Neuronal stem cell (in vitro differentiated cells): ENCODE measurements at regions not wholly inside any gene's neighbourhood (a gene's known extent, or its start where the extent isn't known, plus 50 kb on each side); places are given as distances from the start of the nearest gene placed in this dataset.

Experiments
- DNase-seq: peaks from one replicate; pipeline ENCODE4 v3.0.0-alpha.2; 2013; ENCODE audit warnings: low spot score
- H2AFZ ChIP-seq: one replicate; pipeline ENCODE4 v1.6.1; 2013; ENCODE audit warnings: mild to moderate bottlenecking, low read length, inconsistent platforms
- H2AK5ac ChIP-seq: 2 replicates; pipeline ENCODE4 v1.6.1; 2013; ENCODE audit warnings: low read depth, mild to moderate bottlenecking, inconsistent platforms, low read length, moderate library complexity, mixed read lengths
- H2BK120ac ChIP-seq: 2 replicates; pipeline ENCODE4 v1.6.1; 2013; ENCODE audit warnings: low read depth, mild to moderate bottlenecking, inconsistent platforms, low read length, moderate library complexity, mixed read lengths
- H2BK12ac ChIP-seq: one replicate; pipeline ENCODE4 v1.6.1; 2013; ENCODE audit warnings: low read length, inconsistent platforms
- H2BK15ac ChIP-seq: 2 replicates; pipeline ENCODE4 v1.6.1; 2013; ENCODE audit warnings: mild to moderate bottlenecking, low read length, inconsistent platforms, mixed read lengths
- H2BK5ac ChIP-seq: one replicate; pipeline ENCODE4 v1.6.1; 2013; ENCODE audit warnings: inconsistent platforms, mild to moderate bottlenecking, low read length, moderate library complexity
- H3K14ac ChIP-seq: one replicate; pipeline ENCODE4 v1.6.1; 2013; ENCODE audit warnings: low read length, inconsistent platforms
- H3K18ac ChIP-seq: 2 replicates; pipeline ENCODE4 v1.6.1; 2013; ENCODE audit warnings: low read length, inconsistent platforms
- H3K23ac ChIP-seq: 2 replicates; pipeline ENCODE4 v1.6.1; 2013; ENCODE audit warnings: low read depth, mild to moderate bottlenecking, mixed read lengths, low read length, inconsistent platforms; ENCODE audit not compliant: poor library complexity
- H3K27ac ChIP-seq: replicated peaks from 3 replicates; pipeline ENCODE4 v1.5.1; 2013; ENCODE audit warnings: low read length, inconsistent platforms
- H3K27me3 ChIP-seq, 3 experiments: 2 replicates each; pipeline ENCODE4 v1.6.1; 2013; ENCODE audit warnings: low read length in 3 of 3, mild to moderate bottlenecking in 2 of 3, inconsistent platforms in 1 of 3, low read depth in 1 of 3, mixed read lengths in 1 of 3, moderate library complexity in 1 of 3; ENCODE audit not compliant: control insufficient read depth in 3 of 3, insufficient read depth in 3 of 3
- H3K36me3 ChIP-seq, 2 donors: replicated peaks in 1 of 2; 2 replicates each; pipeline ENCODE4 v1.6.1; 2013; ENCODE audit warnings: low read length in 2 of 2; ENCODE audit not compliant: control insufficient read depth in 2 of 2, insufficient read depth in 2 of 2
- H3K4ac ChIP-seq: 2 replicates; pipeline ENCODE4 v1.6.1; 2013; ENCODE audit warnings: inconsistent platforms, mild to moderate bottlenecking, low read length, moderate library complexity
- H3K4me1 ChIP-seq, 2 donors: 1 replicate in 1 of 2; 2 replicates in 1 of 2; pipeline ENCODE4 v1.6.1; 2013; ENCODE audit warnings: low read length in 2 of 2, low read depth in 1 of 2; ENCODE audit not compliant: control insufficient read depth in 2 of 2, insufficient read depth in 1 of 2
- H3K4me2 ChIP-seq: one replicate; pipeline ENCODE4 v1.6.1; 2013; ENCODE audit warnings: mild to moderate bottlenecking, low read length, inconsistent platforms; ENCODE audit not compliant: insufficient read depth, poor library complexity, severe bottlenecking
- H3K4me3 ChIP-seq, 2 donors: 2 replicates each; pipeline ENCODE4 v1.5.1; 2013; ENCODE audit warnings: low read length in 2 of 2, mild to moderate bottlenecking in 2 of 2, inconsistent platforms in 1 of 2, moderate library complexity in 1 of 2
- H3K79me1 ChIP-seq: one replicate; pipeline ENCODE4 v1.6.1; 2013; ENCODE audit warnings: low read depth, mild to moderate bottlenecking, inconsistent platforms, low read length, moderate library complexity
- H3K9ac ChIP-seq: one replicate; pipeline ENCODE4 v1.6.1; 2013; ENCODE audit warnings: mild to moderate bottlenecking, low read depth, low read length, inconsistent platforms; ENCODE audit not compliant: poor library complexity
- H3K9me3 ChIP-seq, 2 donors: replicated peaks in 1 of 2; 2 replicates each; pipeline versions ENCODE3 to v1.6.1; 2013; ENCODE audit warnings: low read length in 2 of 2, mild to moderate bottlenecking in 2 of 2, inconsistent platforms in 1 of 2, low read depth in 1 of 2, mixed read lengths in 1 of 2, moderate library complexity in 1 of 2; ENCODE audit not compliant: control insufficient read depth in 2 of 2, insufficient read depth in 1 of 2
- H4K8ac ChIP-seq: one replicate; pipeline ENCODE4 v1.6.1; 2013; ENCODE audit warnings: low read depth, mild to moderate bottlenecking, inconsistent platforms, low read length, moderate library complexity
- H4K91ac ChIP-seq: one replicate; pipeline ENCODE4 v1.6.1; 2013; ENCODE audit warnings: low read length, low read depth, mild to moderate bottlenecking, inconsistent platforms; ENCODE audit not compliant: poor library complexity
- WGBS, 2 donors: extraction: QIAGEN DNeasy Blood & Tissue Kit; methylation state at CpG; one replicate each; pipeline ENCODE4 v1.1.7; 2013; ENCODE audit warnings: missing lambda C conversion rate in 2 of 2, mixed read lengths in 1 of 2; ENCODE audit not compliant: insufficient read length in 2 of 2, insufficient replicate concordance in 1 of 2; ENCODE audit errors: extremely low coverage in 2 of 2; 5-methylcytosine and 5-hydroxymethylcytosine counted together

GRCh38 chr3:145963111-145963510, 197.9 kb downstream of the PLOD2 start:
- no peak overlapping the region for H3K4me2 ChIP-seq
- no peak overlapping the region for H3K4ac ChIP-seq
- no CpG with 5 or more reads among the region's 2 CpGs for WGBS, 2 donors
- no peak overlapping the region for H3K4me3 ChIP-seq
- DNase-seq = no peak
- H3K9me3 ChIP-seq = no peaks in the 10 kb centered on the region
- no peaks in the 10 kb centered on the region for H3K79me1 ChIP-seq
- no peak overlapping the region for H2BK12ac ChIP-seq
- no peak overlapping the region for H3K14ac ChIP-seq
- H3K9ac ChIP-seq = no peak overlapping the region
- H3K36me3 ChIP-seq = no peaks in the 10 kb centered on the region
- H3K27ac ChIP-seq = no peak overlapping the region
- no peak overlapping the region for H2BK5ac ChIP-seq
- H2BK15ac ChIP-seq = no peak overlapping the region
- H3K18ac ChIP-seq = no peak overlapping the region
- no peak overlapping the region for H4K91ac ChIP-seq
- H2BK120ac ChIP-seq = no peak overlapping the region
- H2AK5ac ChIP-seq = no peak overlapping the region
- H3K4me1 ChIP-seq = no peaks in the 10 kb centered on the region
- H2AFZ ChIP-seq = no peak overlapping the region
- H3K23ac ChIP-seq = no peak overlapping the region
- H4K8ac ChIP-seq = no peak overlapping the region
- no peaks in the 10 kb centered on the region for H3K27me3 ChIP-seq

- Histone ChIP-seq H3K14ac (no peak overlapping the region), H3K27ac (no peak overlapping the region), H4K8ac (no peak overlapping the region), H2BK120ac (no peak overlapping the region), H2AFZ (no peak overlapping the region), H3K27me3 (no peaks in the 10 kb centered on the region), H2BK15ac (no peak overlapping the region), H4K91ac (no peak overlapping the region), H3K4me3 (no peak overlapping the region), H3K4me1 (no peaks in the 10 kb centered on the region), H3K9me3 (no peaks in the 10 kb centered on the region), H2BK5ac (no peak overlapping the region), H3K23ac (no peak overlapping the region), H3K4ac (no peak overlapping the region), H3K18ac (no peak overlapping the region), H3K9ac (no peak overlapping the region), H2AK5ac (no peak overlapping the region), H3K4me2 (no peak overlapping the region), H2BK12ac (no peak overlapping the region), H3K79me1 (no peaks in the 10 kb centered on the region), H3K36me3 (no peaks in the 10 kb centered on the region)
- no peak for DNase-seq
- no CpG with 5 or more reads among the region's 3 CpGs for WGBS, 2 donors
These were observed 193.9 kb downstream of the PLOD2 start for GRCh38 chr3:145967043-145967442.

DNA sequence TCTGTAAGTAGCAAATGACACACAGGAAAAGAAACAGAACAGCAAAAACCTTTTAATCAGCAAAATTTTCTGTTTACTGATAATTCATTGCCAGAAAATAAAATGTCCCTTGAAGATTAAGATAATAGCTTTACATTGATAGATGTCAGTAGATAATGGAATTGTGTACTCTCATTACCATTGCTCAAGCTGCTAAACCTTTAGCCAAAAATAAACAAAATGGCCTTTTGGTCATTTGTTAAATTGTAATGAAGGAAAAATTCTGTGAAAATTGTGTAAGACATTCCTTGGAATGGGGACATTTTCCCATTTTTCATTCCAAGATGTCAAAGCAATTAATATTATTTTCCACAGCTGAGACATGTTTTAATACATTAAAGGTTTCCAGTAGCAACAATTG, 189.8 kb downstream of the PLOD2 start:
- Histone ChIP-seq H3K4me3 (no peak overlapping the region), H3K4me1 (no peaks in the 10 kb centered on the region), H3K27ac (no peak overlapping the region), H3K27me3 (no peaks in the 10 kb centered on the region), H4K91ac (no peak overlapping the region), H3K79me1 (no peaks in the 10 kb centered on the region), H2BK120ac (no peak overlapping the region), H3K36me3 (no peaks in the 10 kb centered on the region), H3K14ac (no peak overlapping the region), H3K4ac (no peak overlapping the region), H4K8ac (no peak overlapping the region), H2BK5ac (no peak overlapping the region), H3K18ac (no peak overlapping the region), H3K23ac (no peak overlapping the region), H2BK12ac (no peak overlapping the region), H2BK15ac (no peak overlapping the region), H3K9ac (no peak overlapping the region), H3K9me3 (no peaks in the 10 kb centered on the region), H2AK5ac (no peak overlapping the region), H3K4me2 (no peak overlapping the region), H2AFZ (no peak overlapping the region)
- no peak for DNase-seq

GRCh38 chr3:145972851-145973250, 188.1 kb downstream of the PLOD2 start:
- no peak overlapping the region for H2BK120ac ChIP-seq
- H3K9me3 ChIP-seq = no peaks in the 10 kb centered on the region
- no peak overlapping the region for H3K4ac ChIP-seq
- H4K8ac ChIP-seq = no peak overlapping the region
- H3K27me3 ChIP-seq = no peaks in the 10 kb centered on the region
- no peak overlapping the region for H3K4me3 ChIP-seq
- H3K23ac ChIP-seq = no peak overlapping the region
- no CpG with 5 or more reads among the region's 1 CpG for WGBS, 2 donors
- no peak overlapping the region for H3K9ac ChIP-seq
- H3K27ac ChIP-seq = no peak overlapping the region
- peak overlapping the region; percentile 13 for H2AFZ ChIP-seq
- H3K18ac ChIP-seq = no peak overlapping the region
- H3K4me2 ChIP-seq = no peak overlapping the region
- H3K79me1 ChIP-seq = no peaks in the 10 kb centered on the region
- no peaks in the 10 kb centered on the region for H3K4me1 ChIP-seq
- H2BK5ac ChIP-seq = no peak overlapping the region
- no peak for DNase-seq
- no peak overlapping the region for H2BK15ac ChIP-seq
- H4K91ac ChIP-seq = no peak overlapping the region
- H3K14ac ChIP-seq = no peak overlapping the region
- no peak overlapping the region for H2AK5ac ChIP-seq
- no peaks in the 10 kb centered on the region for H3K36me3 ChIP-seq
- H2BK12ac ChIP-seq = no peak overlapping the region
